Endodermal cell (in vitro differentiated cells): ENCODE measurements at regions not wholly inside any gene's neighbourhood (a gene's known extent, or its start where the extent isn't known, plus 50 kb on each side); places are given as distances from the start of the nearest gene placed in this dataset.

Experiments used
- DNase-seq: peaks from one replicate; pipeline ENCODE4 v3.0.0-alpha.2; 2017
- H3K27ac ChIP-seq: 2 replicates; pipeline ENCODE4 v1.5.1; 2013; ENCODE audit warnings: mild to moderate bottlenecking, low read depth, low read length, moderate library complexity
- H3K27me3 ChIP-seq: 2 replicates; pipeline ENCODE4 v1.6.1; 2013; ENCODE audit warnings: mild to moderate bottlenecking, low read length, moderate library complexity; ENCODE audit not compliant: insufficient read depth, control insufficient read depth, poor library complexity, severe bottlenecking
- H3K36me3 ChIP-seq: 2 replicates; pipeline ENCODE4 v1.7.0; 2013; ENCODE audit warnings: mild to moderate bottlenecking, low read length, moderate library complexity; ENCODE audit not compliant: control insufficient read depth, insufficient read depth
- H3K4me1 ChIP-seq: one replicate; pipeline ENCODE4 v1.7.0; 2013; ENCODE audit warnings: low read length; ENCODE audit not compliant: control insufficient read depth, insufficient read depth
- H3K4me3 ChIP-seq: 2 replicates; pipeline ENCODE4 v1.5.1; 2013; ENCODE audit warnings: mild to moderate bottlenecking, low read length, moderate library complexity
- H3K9ac ChIP-seq: 2 replicates; pipeline ENCODE4 v1.6.1; 2013; ENCODE audit warnings: mild to moderate bottlenecking, low read length, moderate library complexity; ENCODE audit not compliant: poor library complexity, severe bottlenecking; ENCODE audit errors: extremely low read depth
- H3K9me3 ChIP-seq: 2 replicates; pipeline ENCODE4 v1.6.1; 2013; ENCODE audit warnings: mild to moderate bottlenecking, low read length, moderate library complexity; ENCODE audit not compliant: control insufficient read depth
- H3K27ac Mint-ChIP-seq: 2 replicates; pipeline ENCODE4 v1.8.0; 2020; ENCODE audit warnings: mixed read lengths
- H3K27me3 Mint-ChIP-seq: 2 replicates; pipeline ENCODE4 v1.8.0; 2021; ENCODE audit warnings: mild to moderate bottlenecking, mixed read lengths; ENCODE audit not compliant: insufficient read depth
- H3K36me3 Mint-ChIP-seq: 2 replicates; pipeline ENCODE4 v1.8.0; 2020; ENCODE audit warnings: low read depth, mixed read lengths
- H3K4me1 Mint-ChIP-seq: 2 replicates; pipeline ENCODE4 v1.8.0; 2020; ENCODE audit warnings: mixed read lengths
- H3K4me3 Mint-ChIP-seq: 2 replicates; pipeline ENCODE4 v1.8.0; 2020; ENCODE audit warnings: mild to moderate bottlenecking, moderate library complexity, mixed read lengths
- H3K9me3 Mint-ChIP-seq: 2 replicates; pipeline ENCODE4 v1.8.0; 2020; ENCODE audit warnings: mild to moderate bottlenecking, mixed read lengths
- CTCF ChIP-seq: fragments of 200-600 bp; sonication (generic); conservative IDR thresholded peaks from 2 replicates; pipeline ENCODE4 v1.5.0; 2021; ENCODE audit warnings: antibody characterized with exemption, mild to moderate bottlenecking
- WGBS, 2 experiments: methylation state at CpG; one replicate each; pipeline versions ENCODE4 v1.1.5 to v1.1.7; 2013; ENCODE audit warnings: missing lambda C conversion rate in 2 of 2, mixed read lengths in 1 of 2; ENCODE audit not compliant: insufficient coverage in 1 of 2, insufficient read length in 1 of 2; 5-methylcytosine and 5-hydroxymethylcytosine counted together

GRCh38 chr15:37368961-37369360 is 268.6 kb upstream of the MEIS2 start:
- Histone ChIP-seq H3K36me3 (no peaks in the 10 kb centered on the region), H3K9ac (no peak overlapping the region), H3K4me1 (no peaks in the 10 kb centered on the region), H3K27ac (no peak overlapping the region), H3K27me3 (no peaks in the 10 kb centered on the region), H3K9me3 (no peaks in the 10 kb centered on the region), H3K4me3 (no peak overlapping the region)
- H3K9me3 Mint-ChIP-seq, result peaks cover 3% of the 10 kb centered on the region
- H3K4me3 Mint-ChIP-seq, result no peak overlapping the region
- no peak overlapping the region for H3K27ac Mint-ChIP-seq
- DNase-seq, result no peak
- 90 to 93% methylated on average over 1 to 4 of the region's 4 CpGs for whole genome bisulfite sequencing, 2 experiments
- H3K4me1 Mint-ChIP-seq, result no peaks in the 10 kb centered on the region
- H3K27me3 Mint-ChIP-seq, result no peaks in the 10 kb centered on the region
- H3K36me3 Mint-ChIP-seq, result no peaks in the 10 kb centered on the region
- no peak for TF ChIP-seq CTCF

GRCh38 chr15:37370941-37371340 is 270.6 kb upstream of the MEIS2 start:
- no peak overlapping the region for H3K27ac Mint-ChIP-seq
- Histone ChIP-seq H3K9ac (no peak overlapping the region), H3K27me3 (no peaks in the 10 kb centered on the region), H3K27ac (no peak overlapping the region), H3K4me3 (no peak overlapping the region), H3K9me3 (no peaks in the 10 kb centered on the region), H3K4me1 (no peaks in the 10 kb centered on the region), H3K36me3 (no peaks in the 10 kb centered on the region)
- H3K27me3 Mint-ChIP-seq, result no peaks in the 10 kb centered on the region
- no peak overlapping the region for H3K4me3 Mint-ChIP-seq
- H3K4me1 Mint-ChIP-seq, result no peaks in the 10 kb centered on the region
- no peak for TF ChIP-seq CTCF
- no peaks in the 10 kb centered on the region for H3K36me3 Mint-ChIP-seq
- peaks cover 3% of the 10 kb centered on the region for H3K9me3 Mint-ChIP-seq
- WGBS, 2 experiments, result 86 to 91% methylated on average over 1 to 2 of the region's 2 CpGs
- DNase-seq, result no peak

DNA sequence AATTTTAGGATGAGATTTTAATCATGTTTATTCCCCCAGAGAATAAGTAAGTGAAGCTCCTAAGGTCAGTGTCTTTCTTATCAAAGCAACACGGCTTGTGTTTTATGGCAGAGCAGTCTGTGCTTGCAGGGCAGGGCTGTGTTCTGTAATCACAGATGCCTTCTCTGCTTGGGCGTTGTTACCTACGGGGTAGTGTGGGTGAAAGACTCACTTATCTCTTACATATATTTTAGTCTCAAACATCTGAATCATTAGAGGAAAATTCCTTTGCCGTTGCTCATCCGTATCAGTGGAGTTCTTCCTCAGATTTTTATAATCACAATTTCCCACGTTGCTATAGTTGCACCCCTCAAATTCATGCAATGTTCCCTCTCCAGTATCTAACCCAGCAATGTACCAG is 271.7 kb upstream of the MEIS2 start:
- TF ChIP-seq CTCF, result no peak
- H3K27ac ChIP-seq, result no peak overlapping the region
- Mint-ChIP-seq H3K27me3 (no peaks in the 10 kb centered on the region), H3K36me3 (no peaks in the 10 kb centered on the region), H3K9me3 (peaks cover 2% of the 10 kb centered on the region), H3K4me3 (no peak overlapping the region), H3K4me1 (no peaks in the 10 kb centered on the region), H3K27ac (no peak overlapping the region)
- H3K27me3 ChIP-seq, result no peaks in the 10 kb centered on the region
- H3K9me3 ChIP-seq, result no peaks in the 10 kb centered on the region
- H3K4me1 ChIP-seq, result no peaks in the 10 kb centered on the region
- DNase-seq, result no peak
- H3K4me3 ChIP-seq, result no peak overlapping the region
- no peaks in the 10 kb centered on the region for H3K36me3 ChIP-seq
- H3K9ac ChIP-seq, result no peak overlapping the region
- 88 to 96% methylated on average over 3 to 6 of the region's 6 CpGs for WGBS, 2 experiments
